ENCODE measurements at regions not wholly inside any gene's neighbourhood (a gene's known extent, or its start where the extent isn't known, plus 50 kb on each side); places are given as distances from the start of the nearest gene placed in this dataset.

DNA sequence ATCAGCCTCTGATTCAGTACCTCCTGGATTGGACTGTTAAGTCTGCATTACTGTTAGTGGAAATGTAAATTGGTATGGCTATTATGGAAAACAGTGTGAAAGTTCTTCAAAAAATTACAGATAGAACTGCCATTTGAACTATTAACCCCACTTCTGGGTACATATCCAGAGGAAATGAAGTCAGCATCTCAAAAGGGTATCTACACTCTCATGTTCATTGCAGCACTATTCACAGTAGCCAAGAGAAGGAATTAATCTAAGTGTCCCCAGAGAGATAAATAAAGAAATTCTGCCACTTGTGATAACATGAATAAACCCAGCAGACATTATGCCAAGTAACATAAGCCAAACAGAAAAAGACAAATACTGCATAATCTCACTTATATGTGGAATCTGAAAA is 676.0 kb downstream of the PLA2G4A start:
- TF ChIP-seq, protein P1, sequence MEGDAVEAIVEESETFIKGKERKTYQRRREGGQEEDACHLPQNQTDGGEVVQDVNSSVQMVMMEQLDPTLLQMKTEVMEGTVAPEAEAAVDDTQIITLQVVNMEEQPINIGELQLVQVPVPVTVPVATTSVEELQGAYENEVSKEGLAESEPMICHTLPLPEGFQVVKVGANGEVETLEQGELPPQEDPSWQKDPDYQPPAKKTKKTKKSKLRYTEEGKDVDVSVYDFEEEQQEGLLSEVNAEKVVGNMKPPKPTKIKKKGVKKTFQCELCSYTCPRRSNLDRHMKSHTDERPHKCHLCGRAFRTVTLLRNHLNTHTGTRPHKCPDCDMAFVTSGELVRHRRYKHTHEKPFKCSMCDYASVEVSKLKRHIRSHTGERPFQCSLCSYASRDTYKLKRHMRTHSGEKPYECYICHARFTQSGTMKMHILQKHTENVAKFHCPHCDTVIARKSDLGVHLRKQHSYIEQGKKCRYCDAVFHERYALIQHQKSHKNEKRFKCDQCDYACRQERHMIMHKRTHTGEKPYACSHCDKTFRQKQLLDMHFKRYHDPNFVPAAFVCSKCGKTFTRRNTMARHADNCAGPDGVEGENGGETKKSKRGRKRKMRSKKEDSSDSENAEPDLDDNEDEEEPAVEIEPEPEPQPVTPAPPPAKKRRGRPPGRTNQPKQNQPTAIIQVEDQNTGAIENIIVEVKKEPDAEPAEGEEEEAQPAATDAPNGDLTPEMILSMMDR (conservative IDR thresholded peaks at IDR 0.05; ENCODE audit: low read length) = no peak
- TF ChIP-seq EZH2phosphoT487 (IDR thresholded peaks at IDR 0.05; ENCODE audit: borderline replicate concordance, low read depth, low read length) = no peak

Measured in OCI-LY7 (cell line).